ENCODE measurements at regions not wholly inside any gene's neighbourhood (a gene's known extent, or its start where the extent isn't known, plus 50 kb on each side); places are given as distances from the start of the nearest gene placed in this dataset.

GRCh38 chr12:28941248-28941647 lies 207.8 kb upstream of the FAR2 start:
- DNase-seq = no peak

- no peak for DNase-seq
Observed at GRCh38 chr12:28946361-28946760, 202.7 kb upstream of the FAR2 start.

GRCh38 chr12:28948685-28949084 lies 200.4 kb upstream of the FAR2 start:
- no peak for DNase-seq

GRCh38 chr12:28949184-28949583 lies 199.9 kb upstream of the FAR2 start:
- no peak for DNase-seq

DNA sequence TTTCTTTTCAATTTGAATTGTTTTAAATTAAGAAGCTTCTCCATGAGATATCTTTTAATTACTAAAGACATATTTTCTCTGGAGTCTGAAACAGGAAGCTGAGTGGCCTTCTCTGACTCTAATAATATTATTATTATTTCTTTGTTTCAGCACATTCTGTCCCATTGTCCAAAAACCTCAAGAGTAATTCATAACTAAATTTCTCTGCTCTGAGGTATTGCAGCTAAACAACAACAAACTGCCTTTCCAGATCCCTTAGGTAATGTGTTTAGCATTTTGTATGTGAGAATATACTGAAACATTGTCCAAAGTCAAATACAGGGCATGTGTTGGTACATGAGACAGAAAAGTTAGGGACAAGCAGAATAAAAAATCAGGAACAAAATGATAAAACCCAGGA lies 199.0 kb upstream of the FAR2 start:
- no peak for DNase-seq

DNA sequence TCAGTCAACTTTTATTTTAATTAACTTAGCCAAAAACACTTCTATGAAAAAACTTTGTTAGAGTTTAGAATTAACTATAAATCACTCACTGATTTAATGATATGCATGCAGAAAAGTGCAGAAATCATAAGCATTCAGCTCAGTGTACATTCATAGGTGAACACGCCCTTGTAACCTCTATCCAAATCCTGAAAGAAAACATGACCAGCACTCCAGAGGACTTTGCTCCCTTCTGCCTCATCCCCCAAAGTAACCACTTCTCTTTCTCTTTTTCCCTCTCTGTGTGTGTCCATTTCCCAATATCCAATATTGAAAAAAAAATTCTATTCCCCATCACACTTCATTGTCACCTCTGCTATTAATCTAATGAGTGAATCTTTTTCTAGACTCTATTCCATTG lies 197.1 kb upstream of the FAR2 start:
- DNase-seq = no peak

- DNase-seq = no peak
Observed at GRCh38 chr12:28954333-28954732, 194.7 kb upstream of the FAR2 start.

- no peak for DNase-seq
Observed at GRCh38 chr12:28955491-28955890, 193.6 kb upstream of the FAR2 start.

DNA sequence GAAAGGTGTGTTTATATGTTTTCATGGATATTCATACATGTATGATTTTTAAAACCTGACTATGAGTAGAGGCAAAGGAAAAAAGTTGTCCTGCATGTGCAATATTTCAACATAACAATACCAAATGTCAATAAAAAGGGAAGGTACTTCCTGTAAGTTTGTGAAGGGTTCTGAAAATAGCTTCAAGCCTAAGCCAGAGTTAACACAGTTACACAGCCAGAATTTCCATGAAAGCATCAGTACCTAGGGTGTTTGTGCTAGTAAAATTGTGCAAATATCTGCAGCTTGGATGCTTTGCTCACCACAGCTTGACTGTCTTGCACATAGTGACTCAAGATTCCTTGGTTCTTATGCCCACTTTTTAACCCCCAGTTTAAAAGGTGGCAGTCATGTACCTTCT lies 193.1 kb upstream of the FAR2 start:
- DNase-seq = no peak

DNA sequence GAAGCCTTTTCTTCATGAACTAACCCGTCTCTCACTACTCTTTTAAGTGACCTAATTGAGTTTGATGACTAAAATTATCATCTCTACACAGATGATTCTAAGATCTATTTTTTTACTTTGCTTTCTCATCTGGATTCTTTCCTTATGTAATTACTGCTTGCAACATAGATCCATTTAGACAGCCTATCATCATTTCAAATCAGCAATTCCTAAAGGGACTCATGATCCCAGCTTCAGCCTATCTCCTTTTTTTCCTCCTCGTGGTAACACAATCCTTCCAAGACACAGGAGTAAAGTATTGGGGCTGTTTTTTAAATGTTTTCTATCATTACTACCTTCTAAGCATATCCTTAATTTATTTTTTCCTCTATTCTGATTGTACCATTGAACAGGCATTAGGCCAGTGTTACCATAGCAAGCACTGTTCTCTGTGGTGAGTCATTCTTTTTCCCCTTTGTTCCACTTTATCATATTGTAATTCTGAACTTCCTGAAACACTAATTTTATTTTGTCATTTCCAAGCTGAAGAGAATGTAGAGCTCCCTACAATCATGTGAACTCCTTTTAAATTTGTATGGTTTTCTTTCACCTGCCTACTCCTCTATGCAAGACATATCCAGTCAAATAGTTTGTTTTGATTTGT lies 190.4 kb upstream of the FAR2 start:
- DNase-seq = no peak

DNA sequence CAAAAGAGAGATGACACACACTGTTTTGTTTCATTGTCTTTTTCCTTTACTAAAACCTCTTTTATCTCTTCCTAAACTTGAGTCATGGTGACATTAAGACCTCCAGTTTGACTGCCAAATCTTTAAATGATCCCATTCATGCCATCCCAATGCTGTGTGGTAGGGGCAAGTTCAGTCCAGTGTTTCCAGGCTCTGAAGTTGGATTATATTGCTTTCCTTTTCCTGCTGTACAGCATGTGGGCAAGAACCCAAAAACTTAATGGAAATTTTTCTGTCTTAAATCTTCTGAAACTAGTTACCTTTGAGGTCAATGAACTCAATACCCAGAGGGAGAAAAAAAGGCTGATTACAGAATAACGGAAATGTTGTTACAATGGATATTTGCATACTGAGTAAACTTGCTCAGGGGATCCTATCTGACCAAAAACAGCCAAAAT lies 187.1 kb upstream of the FAR2 start:
- DNase-seq = peak; percentile 19

DNA sequence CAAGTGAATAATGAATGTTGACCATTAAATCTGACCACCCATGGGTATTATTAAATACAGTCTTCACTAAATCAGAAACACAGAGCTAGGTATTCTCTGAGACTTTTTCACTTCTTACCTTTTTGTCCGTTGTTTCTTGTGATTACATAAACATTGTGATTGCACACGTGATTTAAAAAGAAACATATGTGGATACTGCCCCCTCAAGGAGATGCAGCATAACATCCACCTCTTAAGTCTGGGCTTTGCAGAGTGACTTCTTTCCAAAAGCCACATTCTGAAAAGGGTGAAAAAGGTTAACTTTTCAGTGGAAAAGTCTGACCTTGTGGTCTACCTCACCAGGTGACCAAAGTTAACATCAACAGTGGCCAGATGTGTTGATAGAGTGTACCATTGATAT lies 185.5 kb upstream of the FAR2 start:
- DNase-seq = no peak

DNA sequence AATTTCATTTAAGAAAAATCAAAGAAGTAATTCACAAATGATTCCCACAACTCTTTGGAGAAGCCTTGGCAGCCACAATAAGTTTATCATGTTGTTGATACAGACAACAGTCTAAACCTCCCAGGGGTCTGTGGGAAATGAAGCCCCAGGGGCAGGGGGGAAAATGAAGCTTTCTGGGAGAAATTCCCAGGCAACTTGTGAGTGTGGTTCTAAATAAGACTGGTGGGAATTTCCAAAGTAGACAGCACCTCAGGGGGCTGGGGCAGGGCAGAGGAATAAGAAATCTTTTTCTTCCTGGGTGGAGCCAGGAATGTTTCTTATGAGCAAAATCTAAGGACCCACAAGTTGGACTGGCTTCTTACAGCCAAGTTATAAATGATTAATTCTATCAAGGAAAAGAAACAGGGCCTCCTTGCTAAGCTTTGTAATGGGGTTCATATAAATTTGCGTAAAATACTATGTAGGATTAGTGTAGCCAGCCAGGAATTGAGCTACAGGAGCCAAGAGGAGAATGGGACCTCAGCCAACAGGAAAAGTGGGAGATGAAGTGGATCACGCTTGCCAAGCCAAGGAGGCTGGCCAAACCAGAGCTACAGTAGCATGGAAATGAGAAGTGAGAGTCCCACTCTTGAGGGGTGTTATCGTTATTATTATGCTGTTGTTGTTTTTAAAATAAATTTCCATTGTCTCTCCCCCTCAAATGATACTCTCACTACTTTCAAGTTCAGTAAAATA lies 182.9 kb upstream of the FAR2 start:
- no peak for DNase-seq

- no peak for DNase-seq
Observed at GRCh38 chr12:28967426-28967825, 181.7 kb upstream of the FAR2 start.

GRCh38 chr12:28973491-28973890 lies 175.6 kb upstream of the FAR2 start:
- no peak for DNase-seq

DNA sequence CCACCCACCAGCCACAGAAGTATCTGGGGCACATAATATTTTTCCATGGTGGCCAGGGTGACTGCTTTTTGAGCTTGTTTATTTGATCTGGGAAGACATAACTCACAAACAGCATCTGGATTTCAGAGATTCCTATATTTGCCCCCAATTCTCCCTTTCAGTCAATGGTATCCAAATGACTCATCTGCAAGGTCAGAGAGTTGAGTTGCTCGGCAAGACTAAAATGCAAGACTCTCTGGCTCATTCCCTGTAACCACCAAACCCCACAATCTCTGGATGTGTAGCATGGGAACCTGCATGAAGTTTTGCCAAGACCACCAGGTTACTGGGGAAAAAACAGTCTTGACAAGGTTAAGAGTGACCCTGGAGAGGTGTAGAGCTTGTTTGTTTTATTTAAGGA lies 174.9 kb upstream of the FAR2 start:
- no peak for DNase-seq

GRCh38 chr12:28974883-28975282 lies 174.2 kb upstream of the FAR2 start:
- no peak for DNase-seq

DNA sequence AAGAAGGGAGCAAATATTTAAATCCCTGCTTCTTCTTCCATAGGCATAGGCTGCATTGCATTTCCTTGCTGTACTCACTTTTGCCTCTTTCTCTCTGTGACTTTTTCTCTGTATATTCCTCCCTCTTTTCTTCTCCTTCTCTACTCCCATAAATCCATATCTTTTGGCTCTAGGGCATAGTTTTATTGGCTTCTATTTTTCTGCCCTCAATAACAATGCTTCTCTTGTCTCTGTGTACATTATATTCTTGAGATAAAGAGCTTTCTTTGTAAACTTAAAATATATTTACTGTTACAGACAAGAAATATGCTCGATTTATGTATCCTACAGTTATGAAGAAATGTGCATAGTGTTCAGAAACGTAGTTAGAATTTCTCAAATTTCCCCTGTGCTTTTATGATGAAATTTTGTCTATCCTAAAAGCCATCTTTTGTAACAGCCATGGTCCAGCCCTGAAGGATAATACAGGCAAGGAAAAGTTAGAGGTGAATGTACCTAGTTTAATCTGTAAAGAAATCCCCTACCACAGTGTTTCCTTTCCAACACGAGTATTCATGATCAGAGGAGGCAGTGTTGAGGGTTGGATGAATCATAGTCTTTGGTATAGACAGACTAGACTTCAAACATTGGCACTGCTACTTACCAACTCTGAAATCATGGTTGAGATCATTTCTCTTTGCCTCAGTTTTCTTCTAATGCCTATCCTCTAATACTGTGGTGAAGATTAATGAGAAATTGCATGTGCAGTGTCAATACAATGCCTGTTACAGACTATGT lies 173.3 kb upstream of the FAR2 start:
- no peak for DNase-seq

- DNase-seq = no peak
Observed at GRCh38 chr12:28980436-28980835, 168.6 kb upstream of the FAR2 start.

- DNase-seq = no peak
Observed at GRCh38 chr12:28987538-28988324, 161.3 kb upstream of the FAR2 start.

DNA sequence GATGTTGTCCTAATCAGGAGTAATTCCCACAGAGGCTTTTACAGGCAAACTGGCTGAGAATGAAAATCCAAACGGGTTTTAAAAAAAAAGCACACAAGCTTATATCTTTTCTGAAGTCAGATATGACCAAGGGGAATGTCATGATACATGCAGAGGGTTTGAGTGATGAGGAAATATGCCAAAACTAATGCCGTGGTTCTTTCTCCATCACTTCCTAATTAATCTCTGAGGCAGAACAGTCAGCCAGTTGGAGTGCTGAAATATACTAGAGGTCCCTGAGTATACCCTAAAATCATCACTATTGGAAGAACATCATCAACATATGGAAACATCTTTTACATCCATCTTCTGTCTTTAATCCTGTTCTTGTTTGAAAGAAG lies 160.8 kb upstream of the FAR2 start:
- DNase-seq = no peak

- DNase-seq = no peak
Observed at GRCh38 chr12:28991626-28992025, 157.5 kb upstream of the FAR2 start.

- no peak for DNase-seq
Observed at GRCh38 chr12:28993720-28994119, 155.4 kb upstream of the FAR2 start.
